ENCODE measurements at regions not wholly inside any gene's neighbourhood (a gene's known extent, or its start where the extent isn't known, plus 50 kb on each side); places are given as distances from the start of the nearest gene placed in this dataset.

DNA sequence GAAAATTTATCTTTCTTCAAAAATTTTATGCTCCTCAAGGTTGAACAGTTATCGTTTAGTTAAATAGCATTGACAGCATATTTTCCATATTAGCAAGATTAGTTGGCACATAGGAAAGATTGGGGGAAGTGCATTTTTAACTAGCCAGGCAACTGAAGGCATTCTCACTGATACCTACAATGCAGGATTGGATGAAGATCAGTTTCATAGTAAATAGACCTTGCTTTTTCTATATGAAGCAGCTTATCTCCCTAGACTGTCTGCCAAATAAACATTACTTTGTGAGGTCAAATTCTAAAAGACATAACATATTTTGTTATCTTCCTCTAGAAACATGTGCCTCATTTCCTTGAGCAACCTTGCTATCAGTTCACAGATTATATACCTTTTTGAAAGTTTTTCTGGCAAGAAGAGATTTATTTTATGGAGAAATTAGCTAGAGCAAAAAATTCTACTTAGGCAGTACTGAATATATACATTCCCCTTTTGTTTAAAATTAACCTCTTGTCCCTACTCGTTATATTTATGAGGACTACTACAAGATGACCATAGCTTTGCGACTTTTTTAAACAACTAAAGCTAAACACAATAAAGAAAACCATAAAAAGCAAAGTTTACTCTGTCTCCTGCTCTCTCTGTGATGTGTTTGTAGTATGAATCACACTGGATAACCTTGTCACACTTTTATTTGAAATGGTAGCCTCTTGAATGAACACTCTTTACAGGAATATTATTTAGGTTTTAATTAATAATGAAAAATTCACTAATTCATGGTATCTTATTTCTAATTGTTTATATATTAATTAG is 654.9 kb upstream of the TBL1XR1 start:
- H3K4me3 ChIP-seq (ENCODE audit: low read depth, low read length): no peak overlapping the region
- H3K27ac Mint-ChIP-seq (ENCODE audit: unreplicated experiment): no peak overlapping the region
- intact Hi-C loops (cut with micrococcal nuclease; ENCODE audit: unreplicated experiment): loop anchor here (2.0 kb wide), 2 partner anchors 15 to 27 kb away; no protein-coding TSS in a partner anchor
- H3K36me3 ChIP-seq (ENCODE audit: control insufficient read depth, insufficient read depth, low read length): no peaks in the 10 kb centered on the region
- H3K9me3 Mint-ChIP-seq (ENCODE audit: unreplicated experiment): peaks cover 5% of the 10 kb centered on the region
- CTCF ChIA-PET: no interaction called here
- POLR2A ChIA-PET: no interaction called here
- BruUV-seq (replicated peaks): no TSS peak
- H3K27me3 ChIP-seq (replicated peaks; ENCODE audit: control insufficient read depth, insufficient read depth, low read length): no peaks in the 10 kb centered on the region
- H3K4me1 Mint-ChIP-seq (ENCODE audit: low read depth, unreplicated experiment): no peaks in the 10 kb centered on the region
- H3K4me3 Mint-ChIP-seq (ENCODE audit: unreplicated experiment): peak overlapping the region; percentile 15
- H3K9me3 ChIP-seq: no peaks in the 10 kb centered on the region
- H3K4me1 ChIP-seq: peaks cover 16% of the 10 kb centered on the region
- H3K27me3 Mint-ChIP-seq (ENCODE audit: insufficient read depth, unreplicated experiment): no peaks in the 10 kb centered on the region
- TF ChIP-seq, protein P1, sequence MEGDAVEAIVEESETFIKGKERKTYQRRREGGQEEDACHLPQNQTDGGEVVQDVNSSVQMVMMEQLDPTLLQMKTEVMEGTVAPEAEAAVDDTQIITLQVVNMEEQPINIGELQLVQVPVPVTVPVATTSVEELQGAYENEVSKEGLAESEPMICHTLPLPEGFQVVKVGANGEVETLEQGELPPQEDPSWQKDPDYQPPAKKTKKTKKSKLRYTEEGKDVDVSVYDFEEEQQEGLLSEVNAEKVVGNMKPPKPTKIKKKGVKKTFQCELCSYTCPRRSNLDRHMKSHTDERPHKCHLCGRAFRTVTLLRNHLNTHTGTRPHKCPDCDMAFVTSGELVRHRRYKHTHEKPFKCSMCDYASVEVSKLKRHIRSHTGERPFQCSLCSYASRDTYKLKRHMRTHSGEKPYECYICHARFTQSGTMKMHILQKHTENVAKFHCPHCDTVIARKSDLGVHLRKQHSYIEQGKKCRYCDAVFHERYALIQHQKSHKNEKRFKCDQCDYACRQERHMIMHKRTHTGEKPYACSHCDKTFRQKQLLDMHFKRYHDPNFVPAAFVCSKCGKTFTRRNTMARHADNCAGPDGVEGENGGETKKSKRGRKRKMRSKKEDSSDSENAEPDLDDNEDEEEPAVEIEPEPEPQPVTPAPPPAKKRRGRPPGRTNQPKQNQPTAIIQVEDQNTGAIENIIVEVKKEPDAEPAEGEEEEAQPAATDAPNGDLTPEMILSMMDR (IDR thresholded peaks at IDR 0.05; ENCODE audit: insufficient read depth in 1 of 2, low read depth in 1 of 2, low read length in 1 of 2, severe bottlenecking in 1 of 2, unreplicated experiment in 1 of 2): no peak
- H3K36me3 Mint-ChIP-seq (ENCODE audit: insufficient read depth, unreplicated experiment): no peaks in the 10 kb centered on the region
- DNase-seq: no peak

DNA sequence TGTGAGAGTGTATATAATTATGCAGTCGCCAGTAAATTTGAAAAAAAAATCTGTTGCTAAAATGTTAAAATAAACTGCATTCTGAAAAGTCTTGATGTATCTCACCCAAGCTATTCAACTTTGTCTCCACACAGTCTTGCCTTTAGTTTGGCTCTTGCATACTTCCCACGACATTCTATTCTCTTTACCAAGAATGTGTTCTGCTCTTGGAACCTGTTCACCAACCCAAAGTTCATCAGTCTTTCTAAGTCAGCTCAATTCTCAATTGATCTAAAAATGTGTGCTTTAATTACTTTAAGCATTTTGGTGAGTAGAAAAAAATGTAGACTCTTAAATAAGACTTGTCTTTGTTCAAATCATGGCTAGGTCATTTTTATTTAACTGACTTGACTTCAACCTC is 657.7 kb upstream of the TBL1XR1 start:
- Histone ChIP-seq H3K4me3 (ENCODE audit: low read depth, low read length) (no peak overlapping the region), H3K36me3 (ENCODE audit: control insufficient read depth, insufficient read depth, low read length) (no peaks in the 10 kb centered on the region), H3K9me3 (no peaks in the 10 kb centered on the region; the same call in 1 of the 2 replicates), H3K4me1 (peaks cover 16% of the 10 kb centered on the region), H3K27me3 (replicated peaks; ENCODE audit: control insufficient read depth, insufficient read depth, low read length) (no peaks in the 10 kb centered on the region)
- POLR2A ChIA-PET: no interaction called here
- H3K9me3 Mint-ChIP-seq (ENCODE audit: unreplicated experiment): peaks cover 11% of the 10 kb centered on the region
- no peaks in the 10 kb centered on the region for H3K4me1 Mint-ChIP-seq (ENCODE audit: low read depth, unreplicated experiment)
- no peak overlapping the region for H3K4me3 Mint-ChIP-seq (ENCODE audit: unreplicated experiment)
- BruUV-seq (replicated peaks): no TSS peak
- TF ChIP-seq, protein P1 (IDR thresholded peaks at IDR 0.05; ENCODE audit: insufficient read depth in 1 of 2, low read depth in 1 of 2, low read length in 1 of 2, severe bottlenecking in 1 of 2, unreplicated experiment in 1 of 2): no peak
- CTCF ChIA-PET: no interaction called here
- no peak overlapping the region for H3K27ac Mint-ChIP-seq (ENCODE audit: unreplicated experiment)
- DNase-seq: no peak
- intact Hi-C loops (cut with micrococcal nuclease; ENCODE audit: unreplicated experiment): no loop called here
- H3K27me3 Mint-ChIP-seq (ENCODE audit: insufficient read depth, unreplicated experiment): no peaks in the 10 kb centered on the region
- H3K36me3 Mint-ChIP-seq (ENCODE audit: insufficient read depth, unreplicated experiment): no peaks in the 10 kb centered on the region

DNA sequence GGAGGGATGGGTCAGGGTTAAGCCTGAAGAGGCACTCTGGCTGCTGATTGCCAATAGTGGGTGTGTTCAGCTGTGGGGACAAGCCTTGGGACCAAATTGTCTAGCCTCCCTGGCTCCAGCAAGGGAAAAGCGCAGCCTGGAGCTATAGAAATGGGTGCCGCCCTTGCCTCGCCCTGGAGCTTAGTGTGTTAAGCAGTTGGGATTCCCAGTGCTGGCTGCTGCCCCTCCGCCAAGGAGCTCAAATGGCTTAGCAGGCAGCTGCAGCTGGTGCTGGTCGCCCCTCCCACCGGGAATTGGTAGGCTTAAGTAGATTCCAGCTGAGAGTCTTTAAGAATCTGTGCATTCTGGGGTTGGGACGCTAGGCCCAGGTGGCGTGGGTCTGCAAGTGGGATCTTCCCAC is 662.9 kb upstream of the TBL1XR1 start:
- H3K9me3 Mint-ChIP-seq (ENCODE audit: unreplicated experiment): peaks cover 35% of the 10 kb centered on the region
- H3K27ac Mint-ChIP-seq (ENCODE audit: unreplicated experiment): no peak overlapping the region
- H3K4me1 ChIP-seq: no peaks in the 10 kb centered on the region
- ChIA-PET POLR2A (no interaction called here), CTCF (no interaction called here)
- TF ChIP-seq, protein P1 (IDR thresholded peaks at IDR 0.05; ENCODE audit: insufficient read depth in 1 of 2, low read depth in 1 of 2, low read length in 1 of 2, severe bottlenecking in 1 of 2, unreplicated experiment in 1 of 2): no peak
- no peaks in the 10 kb centered on the region for H3K36me3 ChIP-seq (ENCODE audit: control insufficient read depth, insufficient read depth, low read length)
- no peaks in the 10 kb centered on the region for H3K27me3 Mint-ChIP-seq (ENCODE audit: insufficient read depth, unreplicated experiment)
- no peaks in the 10 kb centered on the region for H3K4me1 Mint-ChIP-seq (ENCODE audit: low read depth, unreplicated experiment)
- no peak overlapping the region for H3K4me3 Mint-ChIP-seq (ENCODE audit: unreplicated experiment)
- H3K27me3 ChIP-seq (replicated peaks; ENCODE audit: control insufficient read depth, insufficient read depth, low read length): no peaks in the 10 kb centered on the region
- H3K9me3 ChIP-seq: peaks cover 8% of the 10 kb centered on the region; the same call in 1 of the 2 replicates
- intact Hi-C loops (cut with micrococcal nuclease; ENCODE audit: unreplicated experiment): no loop called here
- DNase-seq: no peak
- H3K36me3 Mint-ChIP-seq (ENCODE audit: insufficient read depth, unreplicated experiment): no peaks in the 10 kb centered on the region
- no TSS peak for BruUV-seq (replicated peaks)
- no peak overlapping the region for H3K4me3 ChIP-seq (ENCODE audit: low read depth, low read length)

All from Caco-2 (cell line).